Heart left ventricle (tissue), 16 donors: ENCODE measurements at regions not wholly inside any gene's neighbourhood (a gene's known extent, or its start where the extent isn't known, plus 50 kb on each side); places are given as distances from the start of the nearest gene placed in this dataset.
A peak's percentile ranks its signal among the peaks of the same experiment; 100 is the strongest.

ENCODE experiments used
- ATAC-seq, 4 donors: fragments of 200-7000 bp; cut with Tn5 transposase; one replicate each; pipeline ENCODE4 v1.9.1; 2020 to 2022; ENCODE audit warnings: moderate library complexity in 4 of 4, mild to moderate bottlenecking in 3 of 4, moderate number of reproducible peaks in 1 of 4
- DNase-seq, 5 donors: peaks; one replicate each; pipeline ENCODE4 v3.0.0-alpha.2; 2020
- H3K27ac ChIP-seq, 12 donors: fragments of 200-600 bp; sonication (generic) in 4 of 12; one replicate each; pipeline versions ENCODE4 v1.5.0 to v1.8.0; 2016 to 2022; ENCODE audit warnings: mild to moderate bottlenecking in 2 of 12
- H3K27me3 ChIP-seq, 9 donors: fragments of 200-600 bp; sonication (generic) in 2 of 9; one replicate each; pipeline versions ENCODE4 v1.5.1 to v1.8.0; 2016 to 2022; ENCODE audit warnings: mild to moderate bottlenecking in 3 of 9
- H3K36me3 ChIP-seq, 9 donors: fragments of 200-600 bp; sonication (generic) in 2 of 9; one replicate each; pipeline versions ENCODE4 v1.5.0 to v1.8.0; 2018 to 2022; ENCODE audit warnings: mild to moderate bottlenecking in 2 of 9
- H3K4me1 ChIP-seq, 12 donors: fragments of 200-600 bp; sonication (generic) in 4 of 12; one replicate each; pipeline versions ENCODE4 v1.5.0 to v1.8.0; 2016 to 2022; ENCODE audit warnings: mild to moderate bottlenecking in 3 of 12
- H3K4me3 ChIP-seq, 12 donors: fragments of 200-600 bp; sonication (generic) in 4 of 12; one replicate each; pipeline versions ENCODE4 v1.5.0 to v1.8.0; 2017 to 2022; ENCODE audit warnings: mild to moderate bottlenecking in 9 of 12, moderate library complexity in 4 of 12
- H3K9me3 ChIP-seq, 12 donors: fragments of 200-600 bp; sonication (generic) in 4 of 12; one replicate each; pipeline versions ENCODE4 v1.5.0 to v1.8.0; 2016 to 2022; ENCODE audit warnings: mild to moderate bottlenecking in 1 of 12
- CTCF ChIP-seq, 12 donors: fragments of 200-600 bp; sonication (generic) in 4 of 12; IDR thresholded peaks; one replicate each; pipeline versions ENCODE4 v1.5.0 to v1.8.0; 2018 to 2022; ENCODE audit warnings: antibody characterized with exemption in 12 of 12, mild to moderate bottlenecking in 5 of 12
- POLR2A ChIP-seq, 2 donors: fragments of 450-650 bp; IDR thresholded peaks; one replicate each; pipeline ENCODE4 v1.6.1; 2017; ENCODE audit warnings: antibody characterized with exemption in 2 of 2, mild to moderate bottlenecking in 2 of 2, moderate library complexity in 2 of 2
- WGBS, 4 donors: extraction: QIAGEN DNeasy Blood & Tissue Kit in 2 of 4; methylation state at CpG; one replicate each; pipeline versions ENCODE4 v1.1.5 to v1.1.7; 2013 to 2018; 5-methylcytosine and 5-hydroxymethylcytosine counted together
- intact Hi-C, 10 donors: fragments of 100-400 bp; cut with DNase I; formaldehyde crosslinking; loops; one replicate each; pipeline versions ENCODE4 v1.11.1 to v1.14.2; 2022
- donor health status: ischemic (EF 13 %, LVEDD 7.1; RV severe dilation, severe dysfunction).
- donor health status: healthy with polysubstance abuse.
- donor health status: DM: no; HTN: yes; CAD: no.
- donor health status: DM: no; HTN: no; CAD: no.
- donor health status: ischemic (EF 25% LVEDD 6.9; RV normal size, moderate dysfunction).
- donor health status: ischemic (EF 25% LVEDD 5.7; RV mildly dilated, moderate dysfunction).
- donor health status: healthy.
- donor health status: DM: yes; HTN: yes; CAD: no.
- donor health status: ischemic (EF 35%, LVEDD 5.7; RV mildly dilated, moderate dysfunction).
- donor health status: nonischemic (EF 11% LVEDD 7.7; RV severe dilation, severe dysfunction).
- donor health status: DM: yes; HTN: yes; CAD: no.
- donor health status: PGD.
- donor health status: ischemic (EF 29% LVEDD 5.4; RV normal size, mild dysfunction).
- donor health status: nonischemic (EF 23%, LVEDD 6.1; RV moderate dilation, normal function).

GRCh38 chr5:23389291-23390101 lies 117.9 kb upstream of the PRDM9 start:
- intact Hi-C loops, result no loop called here

GRCh38 chr5:23385036-23385435 lies 122.4 kb upstream of the PRDM9 start:
- peaks cover 0 to 9% (median 3%) of the 10 kb centered on the region in 12 donors for H3K4me1 ChIP-seq
- TF ChIP-seq POLR2A (IDR thresholded peaks at IDR 0.05), result no peak
- TF ChIP-seq CTCF (IDR thresholded peaks at IDR 0.05), result no peak
- intact Hi-C loops, result no loop called here
- H3K36me3 ChIP-seq, result no peaks in the 10 kb centered on the region
- H3K4me3 ChIP-seq, result no peak overlapping the region
- H3K27me3 ChIP-seq, result no peaks in the 10 kb centered on the region
- ATAC-seq (no peak), DNase-seq (no peak)
- H3K9me3 ChIP-seq, result peaks cover 0 to 4% (median 0%) of the 10 kb centered on the region in 12 donors
- H3K27ac ChIP-seq, result no peak overlapping the region
- 68 to 78% (median 73%) methylated on average over 1 of the region's 1 CpG for WGBS, 4 donors

More at GRCh38 chr5:23389291-23390101, 117.9 kb upstream of the PRDM9 start:
- DNase-seq (peak in 2 of 5 donors; percentile 19 to 20), ATAC-seq (peak; percentile 92 to 98 (median 98))
- TF ChIP-seq CTCF (IDR thresholded peaks at IDR 0.05), result no peak
- TF ChIP-seq POLR2A (IDR thresholded peaks at IDR 0.05), result no peak
- peak overlapping the region in 1 of 12 donors; percentile 33 for H3K27ac ChIP-seq
- H3K4me1 ChIP-seq, result peaks cover 0 to 15% (median 5%) of the 10 kb centered on the region in 12 donors
- H3K36me3 ChIP-seq, result no peaks in the 10 kb centered on the region
- 37 to 50% (median 45%) methylated on average over 4 of the region's 4 CpGs for WGBS, 4 donors
- no peaks in the 10 kb centered on the region for H3K27me3 ChIP-seq
- peaks cover 0 to 9% (median 0%) of the 10 kb centered on the region in 12 donors for H3K9me3 ChIP-seq
- no peak overlapping the region for H3K4me3 ChIP-seq

- intact Hi-C loops, result no loop called here
- H3K27me3 ChIP-seq, result no peaks in the 10 kb centered on the region
- H3K4me1 ChIP-seq, result no peaks in the 10 kb centered on the region
- H3K4me3 ChIP-seq, result no peak overlapping the region
- no peaks in the 10 kb centered on the region for H3K36me3 ChIP-seq
- DNase-seq (no peak), ATAC-seq (no peak)
- no peak overlapping the region for H3K27ac ChIP-seq
- TF ChIP-seq CTCF (IDR thresholded peaks at IDR 0.05), result no peak
- TF ChIP-seq POLR2A (IDR thresholded peaks at IDR 0.05), result no peak
- H3K9me3 ChIP-seq, result peaks cover 0 to 3% (median 0%) of the 10 kb centered on the region in 12 donors
These were observed 135.2 kb upstream of the PRDM9 start for GRCh38 chr5:23372177-23372576.

- intact Hi-C loops, result no loop called here
- H3K36me3 ChIP-seq, result no peaks in the 10 kb centered on the region
- WGBS, 4 donors, result 26 to 80% (median 78%) methylated on average over 3 of the region's 3 CpGs
- TF ChIP-seq CTCF (IDR thresholded peaks at IDR 0.05), result no peak
- no peak for TF ChIP-seq POLR2A (IDR thresholded peaks at IDR 0.05)
- no peaks in the 10 kb centered on the region for H3K4me1 ChIP-seq
- no peak overlapping the region for H3K4me3 ChIP-seq
- no peak overlapping the region for H3K27ac ChIP-seq
- peaks cover 0 to 4% (median 0%) of the 10 kb centered on the region in 12 donors for H3K9me3 ChIP-seq
- DNase-seq, result no peak
- no peak for ATAC-seq
- H3K27me3 ChIP-seq, result no peaks in the 10 kb centered on the region
These were observed 139.0 kb upstream of the PRDM9 start for GRCh38 chr5:23368393-23368792.
